ENCODE measurements at regions not wholly inside any gene's neighbourhood (a gene's known extent, or its start where the extent isn't known, plus 50 kb on each side); places are given as distances from the start of the nearest gene placed in this dataset.

GRCh38 chrX:20715176-20715575, 448.5 kb upstream of the RPS6KA3 start:
- no peak overlapping the region for H3K9ac ChIP-seq (ENCODE audit: low read length)
- Mint-ChIP-seq H3K4me3 (ENCODE audit: unreplicated experiment) (no peak overlapping the region), H3K4me1 (ENCODE audit: low read depth, unreplicated experiment) (peaks cover 3% of the 10 kb centered on the region), H3K9me3 (ENCODE audit: unreplicated experiment) (peaks cover 2% of the 10 kb centered on the region), H3K27ac (ENCODE audit: unreplicated experiment) (no peak overlapping the region), H3K36me3 (ENCODE audit: low read depth, unreplicated experiment) (no peaks in the 10 kb centered on the region), H3K27me3 (ENCODE audit: low read depth, unreplicated experiment) (no peaks in the 10 kb centered on the region)
- H3K4me3 ChIP-seq (ENCODE audit: insufficient read depth, low read depth, low read length): no peak overlapping the region
- DNase-seq (ENCODE audit: low read depth) (no peak), FAIRE-seq (no peak)
- no peaks in the 10 kb centered on the region for H3K79me2 ChIP-seq (ENCODE audit: insufficient read depth, low read length)
- no peaks in the 10 kb centered on the region for H4K20me1 ChIP-seq (ENCODE audit: insufficient read depth, low read length)
- H2AFZ ChIP-seq (ENCODE audit: low read depth, low read length): no peak overlapping the region
- no peak overlapping the region for H3K4me2 ChIP-seq (ENCODE audit: low read length)
- no peaks in the 10 kb centered on the region for H3K36me3 ChIP-seq (ENCODE audit: insufficient read depth, low read length)
- no peak overlapping the region for H3K27ac ChIP-seq (ENCODE audit: low read depth, low read length)
- no peaks in the 10 kb centered on the region for H3K4me1 ChIP-seq (ENCODE audit: insufficient read depth, low read length)
- H3K9me3 ChIP-seq (ENCODE audit: insufficient read depth, low read depth, low read length): no peaks in the 10 kb centered on the region
- H3K27me3 ChIP-seq (ENCODE audit: insufficient read depth, low read length): no peaks in the 10 kb centered on the region
- no peak for TF ChIP-seq CTCF (IDR thresholded peaks at IDR 0.05; ENCODE audit: insufficient read depth, low read depth, low read length)
- no peak for TF ChIP-seq EZH2 (IDR thresholded peaks at IDR 0.05; ENCODE audit: insufficient read depth, low read length)

- Mint-ChIP-seq H3K27me3 (ENCODE audit: low read depth, unreplicated experiment) (no peaks in the 10 kb centered on the region), H3K4me3 (ENCODE audit: unreplicated experiment) (no peak overlapping the region), H3K27ac (ENCODE audit: unreplicated experiment) (no peak overlapping the region), H3K4me1 (ENCODE audit: low read depth, unreplicated experiment) (peaks cover 3% of the 10 kb centered on the region), H3K9me3 (ENCODE audit: unreplicated experiment) (peaks cover 2% of the 10 kb centered on the region), H3K36me3 (ENCODE audit: low read depth, unreplicated experiment) (no peaks in the 10 kb centered on the region)
- FAIRE-seq (no peak), DNase-seq (ENCODE audit: low read depth) (no peak)
- Histone ChIP-seq H4K20me1 (ENCODE audit: insufficient read depth, low read length) (no peaks in the 10 kb centered on the region), H3K36me3 (ENCODE audit: insufficient read depth, low read length) (no peaks in the 10 kb centered on the region), H3K9ac (ENCODE audit: low read length) (no peak overlapping the region), H3K4me1 (ENCODE audit: insufficient read depth, low read length) (no peaks in the 10 kb centered on the region), H3K27ac (ENCODE audit: low read depth, low read length) (no peak overlapping the region), H3K4me2 (ENCODE audit: low read length) (no peak overlapping the region), H3K27me3 (ENCODE audit: insufficient read depth, low read length) (no peaks in the 10 kb centered on the region), H3K79me2 (ENCODE audit: insufficient read depth, low read length) (no peaks in the 10 kb centered on the region), H3K9me3 (ENCODE audit: insufficient read depth, low read depth, low read length) (no peaks in the 10 kb centered on the region), H2AFZ (ENCODE audit: low read depth, low read length) (no peak overlapping the region), H3K4me3 (ENCODE audit: insufficient read depth, low read depth, low read length) (no peak overlapping the region)
- TF ChIP-seq CTCF (IDR thresholded peaks at IDR 0.05; ENCODE audit: insufficient read depth, low read depth, low read length): no peak
- no peak for TF ChIP-seq EZH2 (IDR thresholded peaks at IDR 0.05; ENCODE audit: insufficient read depth, low read length)
Measured at GRCh38 chrX:20712811-20713210, 446.1 kb upstream of the RPS6KA3 start.

- FAIRE-seq: no peak
- no peaks in the 10 kb centered on the region for H3K9me3 Mint-ChIP-seq (ENCODE audit: unreplicated experiment)
- no peak overlapping the region for H3K9ac ChIP-seq (ENCODE audit: low read length)
Measured at GRCh38 chrX:20711366-20711765, 444.7 kb upstream of the RPS6KA3 start.

More at GRCh38 chrX:20711366-20711765, 444.7 kb upstream of the RPS6KA3 start:
- Histone ChIP-seq H3K9me3 (ENCODE audit: insufficient read depth, low read depth, low read length) (no peaks in the 10 kb centered on the region), H3K79me2 (ENCODE audit: insufficient read depth, low read length) (no peaks in the 10 kb centered on the region), H3K4me1 (ENCODE audit: insufficient read depth, low read length) (no peaks in the 10 kb centered on the region), H2AFZ (ENCODE audit: low read depth, low read length) (no peak overlapping the region), H4K20me1 (ENCODE audit: insufficient read depth, low read length) (no peaks in the 10 kb centered on the region), H3K4me2 (ENCODE audit: low read length) (no peak overlapping the region), H3K36me3 (ENCODE audit: insufficient read depth, low read length) (no peaks in the 10 kb centered on the region), H3K27me3 (ENCODE audit: insufficient read depth, low read length) (no peaks in the 10 kb centered on the region), H3K4me3 (ENCODE audit: insufficient read depth, low read depth, low read length) (no peak overlapping the region), H3K27ac (ENCODE audit: low read depth, low read length) (no peak overlapping the region)
- no peaks in the 10 kb centered on the region for H3K36me3 Mint-ChIP-seq (ENCODE audit: low read depth, unreplicated experiment)
- DNase-seq (ENCODE audit: low read depth): no peak
- H3K4me3 Mint-ChIP-seq (ENCODE audit: unreplicated experiment): no peak overlapping the region
- TF ChIP-seq EZH2 (IDR thresholded peaks at IDR 0.05; ENCODE audit: insufficient read depth, low read length): no peak
- TF ChIP-seq CTCF (IDR thresholded peaks at IDR 0.05; ENCODE audit: insufficient read depth, low read depth, low read length): no peak
- no peaks in the 10 kb centered on the region for H3K27me3 Mint-ChIP-seq (ENCODE audit: low read depth, unreplicated experiment)
- no peak overlapping the region for H3K27ac Mint-ChIP-seq (ENCODE audit: unreplicated experiment)
- peaks cover 3% of the 10 kb centered on the region for H3K4me1 Mint-ChIP-seq (ENCODE audit: low read depth, unreplicated experiment)

All from astrocyte (in vitro differentiated cells and primary cell).